ENCODE measurements at regions not wholly inside any gene's neighbourhood (a gene's known extent, or its start where the extent isn't known, plus 50 kb on each side); places are given as distances from the start of the nearest gene placed in this dataset.

DNA sequence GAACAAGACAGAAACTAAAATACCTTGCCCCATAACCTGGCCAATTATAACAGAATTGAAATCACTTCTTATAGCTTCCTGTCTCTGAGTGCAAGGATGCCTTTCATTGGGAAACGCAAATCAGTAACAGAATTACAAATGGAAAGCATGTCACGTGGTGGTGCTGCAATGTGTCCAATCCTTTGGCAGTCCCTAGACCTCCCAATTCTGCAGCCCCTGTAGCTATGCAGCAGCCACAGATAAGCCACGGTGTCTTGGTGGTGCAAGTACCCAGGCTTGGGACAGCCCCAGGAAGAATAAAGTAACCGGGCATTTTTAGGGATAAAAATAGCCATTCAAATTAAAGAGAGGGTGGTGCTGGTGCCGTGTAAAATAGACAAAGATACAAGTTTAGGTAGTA is 134.6 kb upstream of the CCN2 start (continued):
- TF ChIP-seq, protein P1, sequence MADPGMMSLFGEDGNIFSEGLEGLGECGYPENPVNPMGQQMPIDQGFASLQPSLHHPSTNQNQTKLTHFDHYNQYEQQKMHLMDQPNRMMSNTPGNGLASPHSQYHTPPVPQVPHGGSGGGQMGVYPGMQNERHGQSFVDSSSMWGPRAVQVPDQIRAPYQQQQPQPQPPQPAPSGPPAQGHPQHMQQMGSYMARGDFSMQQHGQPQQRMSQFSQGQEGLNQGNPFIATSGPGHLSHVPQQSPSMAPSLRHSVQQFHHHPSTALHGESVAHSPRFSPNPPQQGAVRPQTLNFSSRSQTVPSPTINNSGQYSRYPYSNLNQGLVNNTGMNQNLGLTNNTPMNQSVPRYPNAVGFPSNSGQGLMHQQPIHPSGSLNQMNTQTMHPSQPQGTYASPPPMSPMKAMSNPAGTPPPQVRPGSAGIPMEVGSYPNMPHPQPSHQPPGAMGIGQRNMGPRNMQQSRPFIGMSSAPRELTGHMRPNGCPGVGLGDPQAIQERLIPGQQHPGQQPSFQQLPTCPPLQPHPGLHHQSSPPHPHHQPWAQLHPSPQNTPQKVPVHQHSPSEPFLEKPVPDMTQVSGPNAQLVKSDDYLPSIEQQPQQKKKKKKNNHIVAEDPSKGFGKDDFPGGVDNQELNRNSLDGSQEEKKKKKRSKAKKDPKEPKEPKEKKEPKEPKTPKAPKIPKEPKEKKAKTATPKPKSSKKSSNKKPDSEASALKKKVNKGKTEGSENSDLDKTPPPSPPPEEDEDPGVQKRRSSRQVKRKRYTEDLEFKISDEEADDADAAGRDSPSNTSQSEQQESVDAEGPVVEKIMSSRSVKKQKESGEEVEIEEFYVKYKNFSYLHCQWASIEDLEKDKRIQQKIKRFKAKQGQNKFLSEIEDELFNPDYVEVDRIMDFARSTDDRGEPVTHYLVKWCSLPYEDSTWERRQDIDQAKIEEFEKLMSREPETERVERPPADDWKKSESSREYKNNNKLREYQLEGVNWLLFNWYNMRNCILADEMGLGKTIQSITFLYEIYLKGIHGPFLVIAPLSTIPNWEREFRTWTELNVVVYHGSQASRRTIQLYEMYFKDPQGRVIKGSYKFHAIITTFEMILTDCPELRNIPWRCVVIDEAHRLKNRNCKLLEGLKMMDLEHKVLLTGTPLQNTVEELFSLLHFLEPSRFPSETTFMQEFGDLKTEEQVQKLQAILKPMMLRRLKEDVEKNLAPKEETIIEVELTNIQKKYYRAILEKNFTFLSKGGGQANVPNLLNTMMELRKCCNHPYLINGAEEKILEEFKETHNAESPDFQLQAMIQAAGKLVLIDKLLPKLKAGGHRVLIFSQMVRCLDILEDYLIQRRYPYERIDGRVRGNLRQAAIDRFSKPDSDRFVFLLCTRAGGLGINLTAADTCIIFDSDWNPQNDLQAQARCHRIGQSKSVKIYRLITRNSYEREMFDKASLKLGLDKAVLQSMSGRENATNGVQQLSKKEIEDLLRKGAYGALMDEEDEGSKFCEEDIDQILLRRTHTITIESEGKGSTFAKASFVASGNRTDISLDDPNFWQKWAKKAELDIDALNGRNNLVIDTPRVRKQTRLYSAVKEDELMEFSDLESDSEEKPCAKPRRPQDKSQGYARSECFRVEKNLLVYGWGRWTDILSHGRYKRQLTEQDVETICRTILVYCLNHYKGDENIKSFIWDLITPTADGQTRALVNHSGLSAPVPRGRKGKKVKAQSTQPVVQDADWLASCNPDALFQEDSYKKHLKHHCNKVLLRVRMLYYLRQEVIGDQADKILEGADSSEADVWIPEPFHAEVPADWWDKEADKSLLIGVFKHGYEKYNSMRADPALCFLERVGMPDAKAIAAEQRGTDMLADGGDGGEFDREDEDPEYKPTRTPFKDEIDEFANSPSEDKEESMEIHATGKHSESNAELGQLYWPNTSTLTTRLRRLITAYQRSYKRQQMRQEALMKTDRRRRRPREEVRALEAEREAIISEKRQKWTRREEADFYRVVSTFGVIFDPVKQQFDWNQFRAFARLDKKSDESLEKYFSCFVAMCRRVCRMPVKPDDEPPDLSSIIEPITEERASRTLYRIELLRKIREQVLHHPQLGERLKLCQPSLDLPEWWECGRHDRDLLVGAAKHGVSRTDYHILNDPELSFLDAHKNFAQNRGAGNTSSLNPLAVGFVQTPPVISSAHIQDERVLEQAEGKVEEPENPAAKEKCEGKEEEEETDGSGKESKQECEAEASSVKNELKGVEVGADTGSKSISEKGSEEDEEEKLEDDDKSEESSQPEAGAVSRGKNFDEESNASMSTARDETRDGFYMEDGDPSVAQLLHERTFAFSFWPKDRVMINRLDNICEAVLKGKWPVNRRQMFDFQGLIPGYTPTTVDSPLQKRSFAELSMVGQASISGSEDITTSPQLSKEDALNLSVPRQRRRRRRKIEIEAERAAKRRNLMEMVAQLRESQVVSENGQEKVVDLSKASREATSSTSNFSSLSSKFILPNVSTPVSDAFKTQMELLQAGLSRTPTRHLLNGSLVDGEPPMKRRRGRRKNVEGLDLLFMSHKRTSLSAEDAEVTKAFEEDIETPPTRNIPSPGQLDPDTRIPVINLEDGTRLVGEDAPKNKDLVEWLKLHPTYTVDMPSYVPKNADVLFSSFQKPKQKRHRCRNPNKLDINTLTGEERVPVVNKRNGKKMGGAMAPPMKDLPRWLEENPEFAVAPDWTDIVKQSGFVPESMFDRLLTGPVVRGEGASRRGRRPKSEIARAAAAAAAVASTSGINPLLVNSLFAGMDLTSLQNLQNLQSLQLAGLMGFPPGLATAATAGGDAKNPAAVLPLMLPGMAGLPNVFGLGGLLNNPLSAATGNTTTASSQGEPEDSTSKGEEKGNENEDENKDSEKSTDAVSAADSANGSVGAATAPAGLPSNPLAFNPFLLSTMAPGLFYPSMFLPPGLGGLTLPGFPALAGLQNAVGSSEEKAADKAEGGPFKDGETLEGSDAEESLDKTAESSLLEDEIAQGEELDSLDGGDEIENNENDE (IDR thresholded peaks at IDR 0.05; ENCODE audit: insufficient replicate concordance, low read length), result no peak
- TF ChIP-seq CBX8 (IDR thresholded peaks at IDR 0.05; ENCODE audit: borderline replicate concordance, low read depth, low read length) (no peak), CREB1 (IDR thresholded peaks at IDR 0.05) (no peak), RAD21 (IDR thresholded peaks at IDR 0.05 in 1 of 2, conservative IDR thresholded peaks at IDR 0.05 in 1 of 2; ENCODE audit: low read depth in 2 of 2, low read length in 2 of 2) (no peak), FOSL1 (IDR thresholded peaks at IDR 0.05; ENCODE audit: insufficient read depth, low read depth, low read length) (no peak), ASH2L (IDR thresholded peaks at IDR 0.05; ENCODE audit: low read length) (no peak), TBP (IDR thresholded peaks at IDR 0.05; ENCODE audit: low read depth, low read length) (no peak), SAP30 (IDR thresholded peaks at IDR 0.05; ENCODE audit: insufficient read depth, insufficient replicate concordance, low read length) (no peak), ATF3 (IDR thresholded peaks at IDR 0.05; ENCODE audit: insufficient read depth, low read depth, low read length) (no peak), RFX5 (IDR thresholded peaks at IDR 0.05; ENCODE audit: borderline replicate concordance, low read depth, low read length) (no peak), HDAC2 (IDR thresholded peaks at IDR 0.05; ENCODE audit: borderline replicate concordance in 1 of 2, low read depth in 2 of 2, low read length in 2 of 2) (no peak)

All from H1 (cell line).